CMK (cell line): ENCODE measurements at regions not wholly inside any gene's neighbourhood (a gene's known extent, or its start where the extent isn't known, plus 50 kb on each side); places are given as distances from the start of the nearest gene placed in this dataset.

Experiments used
- DNase-seq: peaks from one replicate; pipeline ENCODE4 v3.0.0-alpha.2; 2010; ENCODE audit warnings: low read depth

- DNase-seq: no peak
These were observed 146.8 kb downstream of the SMAD6 start for GRCh38 chr15:66848686-66849392.

GRCh38 chr15:66849393-66849745, 147.3 kb downstream of the SMAD6 start:
- no peak for DNase-seq

- DNase-seq: no peak
These were observed 147.7 kb downstream of the SMAD6 start for GRCh38 chr15:66849746-66850077.

- no peak for DNase-seq
These were observed 148.3 kb downstream of the SMAD6 start for GRCh38 chr15:66850078-66850991.

GRCh38 chr15:66850996-66851310, 148.9 kb downstream of the SMAD6 start:
- DNase-seq: no peak

GRCh38 chr15:66851311-66852063, 149.5 kb downstream of the SMAD6 start:
- peak; percentile 46 for DNase-seq

GRCh38 chr15:66852064-66852905, 150.2 kb downstream of the SMAD6 start:
- DNase-seq: no peak

GRCh38 chr15:66854012-66854965, 152.3 kb downstream of the SMAD6 start:
- no peak for DNase-seq

GRCh38 chr15:66855041-66855440, 153.0 kb downstream of the SMAD6 start:
- no peak for DNase-seq

GRCh38 chr15:66857694-66858093, 155.7 kb downstream of the SMAD6 start:
- DNase-seq: no peak

- DNase-seq: no peak
These were observed 156.6 kb downstream of the SMAD6 start for GRCh38 chr15:66858423-66859207.

GRCh38 chr15:66859688-66860253, 157.7 kb downstream of the SMAD6 start:
- no peak for DNase-seq

GRCh38 chr15:66860844-66861243, 158.8 kb downstream of the SMAD6 start:
- no peak for DNase-seq

- DNase-seq: no peak
These were observed 160.3 kb downstream of the SMAD6 start for GRCh38 chr15:66862111-66862939.

GRCh38 chr15:66862940-66863335, 160.9 kb downstream of the SMAD6 start:
- DNase-seq: peak; percentile 50

- no peak for DNase-seq
These were observed 161.5 kb downstream of the SMAD6 start for GRCh38 chr15:66863390-66864085.

- DNase-seq: no peak
These were observed 162.2 kb downstream of the SMAD6 start for GRCh38 chr15:66864086-66864830.
